Neural cell (in vitro differentiated cells): ENCODE measurements at regions not wholly inside any gene's neighbourhood (a gene's known extent, or its start where the extent isn't known, plus 50 kb on each side); places are given as distances from the start of the nearest gene placed in this dataset.
A peak's percentile ranks its signal among the peaks of the same experiment; 100 is the strongest.

ENCODE experiments used
- H2AFZ ChIP-seq: fragments of 200-600, 300-800 bp; sonication (generic), shearing (Covaris generic); 2 replicates; pipeline ENCODE4 v1.6.0; 2014; ENCODE audit warnings: low read depth, mild to moderate bottlenecking, antibody characterized with exemption, low read length, moderate library complexity
- H3F3A ChIP-seq: fragments of 200-600 bp; shearing (Covaris generic); 2 replicates; pipeline ENCODE4 v1.6.1; 2016; ENCODE audit warnings: mild to moderate bottlenecking, moderate library complexity, mixed read lengths, antibody characterized with exemption, low read length; ENCODE audit not compliant: insufficient read depth, poor library complexity, severe bottlenecking
- H3K27ac ChIP-seq: fragments of 200-600, 300-800 bp; sonication (generic), shearing (Covaris generic); 2 replicates; pipeline ENCODE4 v1.5.1; 2014; ENCODE audit warnings: mild to moderate bottlenecking, low read length, moderate library complexity
- H3K27me3 ChIP-seq: fragments of 300-800, 200-600 bp; sonication (generic), shearing (Covaris generic); 2 replicates; pipeline ENCODE4 v1.6.0; 2014; ENCODE audit warnings: mild to moderate bottlenecking, low read depth, low read length, moderate library complexity; ENCODE audit not compliant: insufficient read depth
- H3K36me3 ChIP-seq: fragments of 300-800, 200-600 bp; sonication (generic), shearing (Covaris generic); 2 replicates; pipeline ENCODE4 v1.5.1; 2014; ENCODE audit warnings: mild to moderate bottlenecking, antibody characterized with exemption, low read length, moderate library complexity; ENCODE audit not compliant: insufficient read depth
- H3K4me2 ChIP-seq: fragments of 300-800, 200-600 bp; sonication (generic), shearing (Covaris generic); 2 replicates; pipeline ENCODE4 v1.6.0; 2014; ENCODE audit warnings: mild to moderate bottlenecking, low read length
- H3K4me3 ChIP-seq: fragments of 300-800, 200-600 bp; sonication (generic), shearing (Covaris generic); 2 replicates; pipeline ENCODE4 v1.5.1; 2014; ENCODE audit warnings: mild to moderate bottlenecking, low read length, moderate library complexity
- H3K79me2 ChIP-seq: fragments of 200-600 bp; shearing (Covaris generic); replicated peaks from 2 replicates; pipeline ENCODE4 v1.6.0; 2014; ENCODE audit warnings: mild to moderate bottlenecking, low read length, moderate library complexity; ENCODE audit not compliant: insufficient read depth
- H3K9ac ChIP-seq: fragments of 300-800, 200-600 bp; sonication (generic), shearing (Covaris generic); 2 replicates; pipeline ENCODE4 v1.6.1; 2016; ENCODE audit warnings: mild to moderate bottlenecking, low read length, mixed read lengths
- H3K9me2 ChIP-seq: fragments of 200-600 bp; shearing (Covaris generic); 2 replicates; pipeline ENCODE4 v1.6.1; 2016; ENCODE audit warnings: mild to moderate bottlenecking, low read length, mixed read lengths; ENCODE audit not compliant: insufficient read depth
- H3K9me3 ChIP-seq: fragments of 200-600, 300-800 bp; sonication (generic), shearing (Covaris generic); 2 replicates; pipeline ENCODE4 v1.6.1; 2016; ENCODE audit warnings: mild to moderate bottlenecking, mixed run types, low read length, moderate library complexity, mixed read lengths
- H4K20me1 ChIP-seq: fragments of 200-600 bp; shearing (Covaris generic); 2 replicates; pipeline ENCODE4 v1.6.1; 2016; ENCODE audit warnings: mild to moderate bottlenecking, mixed run types; ENCODE audit not compliant: insufficient read depth
- EP300 ChIP-seq: fragments of 450-650 bp; conservative IDR thresholded peaks from 2 replicates; pipeline ENCODE4 v1.6.1; 2014; ENCODE audit warnings: antibody characterized with exemption, mild to moderate bottlenecking, moderate library complexity; ENCODE audit not compliant: poor library complexity, severe bottlenecking
- EZH2 ChIP-seq: fragments of 200-600, 300-800 bp; shearing (Covaris generic), sonication (generic); IDR thresholded peaks from 2 replicates; pipeline ENCODE4 v1.6.1; 2014; ENCODE audit warnings: antibody characterized with exemption, low read length, borderline replicate concordance, mild to moderate bottlenecking; ENCODE audit not compliant: insufficient read depth, poor library complexity, severe bottlenecking
- MXI1 ChIP-seq: fragments of 450-650 bp; conservative IDR thresholded peaks from 2 replicates; pipeline ENCODE4 v1.6.1; 2014; ENCODE audit warnings: antibody characterized with exemption, mild to moderate bottlenecking; ENCODE audit not compliant: poor library complexity, severe bottlenecking
- POLR2AphosphoS5 ChIP-seq: IDR thresholded peaks from 2 replicates; pipeline ENCODE4 v1.6.1; 2012
- RAD21 ChIP-seq: fragments of 450-650 bp; conservative IDR thresholded peaks from 2 replicates; pipeline ENCODE4 v1.6.1; 2014; ENCODE audit warnings: antibody characterized with exemption, mild to moderate bottlenecking, moderate library complexity
- SMC3 ChIP-seq: fragments of 450-650 bp; conservative IDR thresholded peaks from 2 replicates; pipeline ENCODE4 v1.6.1; 2014; ENCODE audit warnings: antibody characterized with exemption, mild to moderate bottlenecking, moderate library complexity; ENCODE audit not compliant: poor library complexity
- TAF1 ChIP-seq: IDR thresholded peaks from 2 replicates; pipeline ENCODE4 v1.6.1; 2012; ENCODE audit warnings: low read depth
- TF ChIP-seq, protein P1 (sequence below): fragments of 450-650 bp; IDR thresholded peaks from 2 replicates; pipeline ENCODE4 v1.5.1; 2014; ENCODE audit warnings: antibody characterized with exemption, mild to moderate bottlenecking, moderate library complexity; ENCODE audit not compliant: poor library complexity, severe bottlenecking
- TF ChIP-seq, protein P2 (sequence below): IDR thresholded peaks from 2 replicates; pipeline ENCODE4 v1.6.1; 2012; ENCODE audit warnings: borderline replicate concordance

DNA sequence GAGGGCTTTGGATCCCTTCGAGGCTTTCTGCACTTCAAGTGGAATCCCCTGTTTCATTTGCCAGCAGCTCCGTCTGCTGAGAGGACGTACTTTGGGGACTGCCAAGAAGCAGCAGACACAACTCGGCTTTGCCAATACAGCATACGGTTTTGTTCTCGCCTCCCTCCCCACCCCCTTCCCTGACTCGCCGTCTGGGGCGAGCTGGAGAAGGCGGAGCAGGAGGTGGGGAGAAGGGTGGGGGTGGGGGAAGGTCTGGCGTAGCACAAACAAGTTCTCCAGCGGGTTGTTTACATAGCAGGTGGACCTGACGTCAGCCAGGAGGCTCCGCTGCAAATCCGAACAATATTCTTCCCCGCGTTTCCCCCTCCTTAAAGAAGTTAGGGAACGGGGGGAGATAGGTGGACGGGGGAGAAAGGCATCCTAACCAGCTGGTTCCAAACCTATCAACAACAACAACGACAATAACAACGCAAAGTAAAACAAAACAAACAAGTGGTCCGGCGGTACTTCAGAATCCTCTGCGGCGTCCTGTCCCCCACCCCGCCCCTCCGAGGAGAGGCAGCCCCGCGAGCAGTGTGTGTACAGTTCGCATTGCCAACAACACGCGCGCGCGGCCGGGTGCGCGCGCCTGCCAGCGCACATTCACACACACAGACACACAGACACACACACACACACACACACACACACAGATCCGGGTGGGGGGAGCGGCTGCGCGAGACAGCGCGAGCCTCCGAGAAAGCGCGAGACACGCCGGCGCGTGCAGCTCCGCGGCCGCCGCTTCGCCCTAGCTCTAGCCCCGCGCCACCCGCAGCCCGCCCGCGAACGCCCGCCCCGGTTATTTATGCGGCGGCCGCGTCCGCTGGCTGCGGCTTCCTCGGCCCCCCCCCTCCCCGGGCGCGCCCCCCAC is 167.0 kb upstream of the PPP1R3A start:
- no peaks in the 10 kb centered on the region for H3K36me3 ChIP-seq

DNA sequence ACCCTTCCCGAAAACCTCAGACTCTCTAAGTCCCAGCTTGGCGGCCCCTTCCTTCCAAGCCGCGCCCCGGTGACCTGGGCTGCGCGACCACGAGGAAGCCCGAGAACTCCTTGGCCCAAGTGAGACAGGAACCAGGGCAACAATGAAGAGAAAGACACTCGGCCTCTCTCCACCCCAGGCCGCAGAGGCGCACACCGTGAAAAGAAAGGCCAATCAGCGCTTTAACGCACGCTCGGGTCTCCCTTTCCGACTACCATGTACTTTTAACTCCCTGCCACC is 166.4 kb upstream of the PPP1R3A start:
- Histone ChIP-seq H3K36me3 (no peaks in the 10 kb centered on the region), H4K20me1 (no peaks in the 10 kb centered on the region), H3K9me3 (no peaks in the 10 kb centered on the region), H3K27me3 (peaks cover 75% of the 10 kb centered on the region), H3K9me2 (no peaks in the 10 kb centered on the region), H3K79me2 (no peaks in the 10 kb centered on the region), H3K4me3 (peak overlapping the region; percentile 80), H3K4me2 (peak overlapping the region; percentile 64), H3F3A (peaks cover 6% of the 10 kb centered on the region), H3K27ac (peak overlapping the region; percentile 48), H2AFZ (no peak overlapping the region), H3K9ac (peak overlapping the region; percentile 69)
- no peak for TF ChIP-seq SMC3
- TF ChIP-seq, protein P1, sequence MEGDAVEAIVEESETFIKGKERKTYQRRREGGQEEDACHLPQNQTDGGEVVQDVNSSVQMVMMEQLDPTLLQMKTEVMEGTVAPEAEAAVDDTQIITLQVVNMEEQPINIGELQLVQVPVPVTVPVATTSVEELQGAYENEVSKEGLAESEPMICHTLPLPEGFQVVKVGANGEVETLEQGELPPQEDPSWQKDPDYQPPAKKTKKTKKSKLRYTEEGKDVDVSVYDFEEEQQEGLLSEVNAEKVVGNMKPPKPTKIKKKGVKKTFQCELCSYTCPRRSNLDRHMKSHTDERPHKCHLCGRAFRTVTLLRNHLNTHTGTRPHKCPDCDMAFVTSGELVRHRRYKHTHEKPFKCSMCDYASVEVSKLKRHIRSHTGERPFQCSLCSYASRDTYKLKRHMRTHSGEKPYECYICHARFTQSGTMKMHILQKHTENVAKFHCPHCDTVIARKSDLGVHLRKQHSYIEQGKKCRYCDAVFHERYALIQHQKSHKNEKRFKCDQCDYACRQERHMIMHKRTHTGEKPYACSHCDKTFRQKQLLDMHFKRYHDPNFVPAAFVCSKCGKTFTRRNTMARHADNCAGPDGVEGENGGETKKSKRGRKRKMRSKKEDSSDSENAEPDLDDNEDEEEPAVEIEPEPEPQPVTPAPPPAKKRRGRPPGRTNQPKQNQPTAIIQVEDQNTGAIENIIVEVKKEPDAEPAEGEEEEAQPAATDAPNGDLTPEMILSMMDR, result no peak
- no peak for TF ChIP-seq TAF1
- TF ChIP-seq, protein P2, sequence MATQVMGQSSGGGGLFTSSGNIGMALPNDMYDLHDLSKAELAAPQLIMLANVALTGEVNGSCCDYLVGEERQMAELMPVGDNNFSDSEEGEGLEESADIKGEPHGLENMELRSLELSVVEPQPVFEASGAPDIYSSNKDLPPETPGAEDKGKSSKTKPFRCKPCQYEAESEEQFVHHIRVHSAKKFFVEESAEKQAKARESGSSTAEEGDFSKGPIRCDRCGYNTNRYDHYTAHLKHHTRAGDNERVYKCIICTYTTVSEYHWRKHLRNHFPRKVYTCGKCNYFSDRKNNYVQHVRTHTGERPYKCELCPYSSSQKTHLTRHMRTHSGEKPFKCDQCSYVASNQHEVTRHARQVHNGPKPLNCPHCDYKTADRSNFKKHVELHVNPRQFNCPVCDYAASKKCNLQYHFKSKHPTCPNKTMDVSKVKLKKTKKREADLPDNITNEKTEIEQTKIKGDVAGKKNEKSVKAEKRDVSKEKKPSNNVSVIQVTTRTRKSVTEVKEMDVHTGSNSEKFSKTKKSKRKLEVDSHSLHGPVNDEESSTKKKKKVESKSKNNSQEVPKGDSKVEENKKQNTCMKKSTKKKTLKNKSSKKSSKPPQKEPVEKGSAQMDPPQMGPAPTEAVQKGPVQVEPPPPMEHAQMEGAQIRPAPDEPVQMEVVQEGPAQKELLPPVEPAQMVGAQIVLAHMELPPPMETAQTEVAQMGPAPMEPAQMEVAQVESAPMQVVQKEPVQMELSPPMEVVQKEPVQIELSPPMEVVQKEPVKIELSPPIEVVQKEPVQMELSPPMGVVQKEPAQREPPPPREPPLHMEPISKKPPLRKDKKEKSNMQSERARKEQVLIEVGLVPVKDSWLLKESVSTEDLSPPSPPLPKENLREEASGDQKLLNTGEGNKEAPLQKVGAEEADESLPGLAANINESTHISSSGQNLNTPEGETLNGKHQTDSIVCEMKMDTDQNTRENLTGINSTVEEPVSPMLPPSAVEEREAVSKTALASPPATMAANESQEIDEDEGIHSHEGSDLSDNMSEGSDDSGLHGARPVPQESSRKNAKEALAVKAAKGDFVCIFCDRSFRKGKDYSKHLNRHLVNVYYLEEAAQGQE, result no peak
- no peak for TF ChIP-seq EP300
- TF ChIP-seq MXI1, result no peak
- no peak for TF ChIP-seq RAD21
- TF ChIP-seq POLR2AphosphoS5, result no peak
- no peak for TF ChIP-seq EZH2

More for the DNA sequence above, 167.0 kb upstream of the PPP1R3A start:
- peak overlapping the region; percentile 48 for H3K27ac ChIP-seq
- H3F3A ChIP-seq, result peaks cover 6% of the 10 kb centered on the region
- no peaks in the 10 kb centered on the region for H3K79me2 ChIP-seq
- peak overlapping the region; percentile 69 for H3K9ac ChIP-seq
- peaks cover 78% of the 10 kb centered on the region for H3K27me3 ChIP-seq
- H4K20me1 ChIP-seq, result no peaks in the 10 kb centered on the region
- TF ChIP-seq, protein P2, result no peak
- TF ChIP-seq RAD21, result peak; percentile 48
- peak; percentile 50 for TF ChIP-seq SMC3
- TF ChIP-seq, protein P1, result no peak
- TF ChIP-seq MXI1, result peak; percentile 61
- peak; percentile 38 for TF ChIP-seq EP300
- peak; percentile 11 for TF ChIP-seq TAF1
- TF ChIP-seq POLR2AphosphoS5, result peak; percentile 43
- H3K9me3 ChIP-seq, result no peaks in the 10 kb centered on the region
- H3K4me3 ChIP-seq, result peak overlapping the region; percentile 80
- no peak overlapping the region for H2AFZ ChIP-seq
- H3K9me2 ChIP-seq, result no peaks in the 10 kb centered on the region
- H3K4me2 ChIP-seq, result peak overlapping the region; percentile 64
